WTC11 (cell line): ENCODE measurements at regions not wholly inside any gene's neighbourhood (a gene's known extent, or its start where the extent isn't known, plus 50 kb on each side); places are given as distances from the start of the nearest gene placed in this dataset.
"Not testable (repeated sequence)": the region's sequence is repeated elsewhere in the genome, so short reads cannot be mapped to it uniquely, and the experiment has no call there.

Experiments
- ATF3 ChIP-seq: sonication (generic); formaldehyde crosslinking; conservative IDR thresholded peaks from 2 replicates; pipeline ENCODE4 v1.8.1; 2022; ENCODE audit warnings: mild to moderate bottlenecking, missing genetic modification reagents
- CTCF ChIP-seq: fragments of 200-600 bp; IDR thresholded peaks from 2 replicates; pipeline ENCODE4 v1.8.0; 2022; ENCODE audit warnings: antibody characterized with exemption
- FOXJ3 ChIP-seq: sonication (generic); formaldehyde crosslinking; IDR thresholded peaks from 2 replicates; pipeline ENCODE4 v1.9.0; 2021; ENCODE audit warnings: missing genetic modification reagents, mild to moderate bottlenecking, borderline replicate concordance
- USF1 ChIP-seq: sonication (generic); formaldehyde crosslinking; IDR thresholded peaks from 2 replicates; pipeline ENCODE4 v1.8.0; 2022; ENCODE audit warnings: mild to moderate bottlenecking, missing genetic modification reagents
- USF2 ChIP-seq: sonication (generic); formaldehyde crosslinking; IDR thresholded peaks from 2 replicates; pipeline ENCODE4 v1.8.1; 2023; ENCODE audit warnings: mild to moderate bottlenecking, missing genetic modification reagents, moderate library complexity

GRCh38 chr16:29330623-29331022 is 75.9 kb downstream of the NPIPB11 start:
- not testable (repeated sequence) for TF ChIP-seq CTCF; USF2 (CRISPR knock-in tag); ATF3 (CRISPR knock-in tag); USF1 (CRISPR knock-in tag); FOXJ3 (CRISPR knock-in tag)
